Right lung (tissue), 2 donors: ENCODE measurements at regions not wholly inside any gene's neighbourhood (a gene's known extent, or its start where the extent isn't known, plus 50 kb on each side); places are given as distances from the start of the nearest gene placed in this dataset.

Source experiments
- DNase-seq, 2 donors: peaks; one replicate each; pipeline ENCODE4 v3.0.0-alpha.2; 2013

DNA sequence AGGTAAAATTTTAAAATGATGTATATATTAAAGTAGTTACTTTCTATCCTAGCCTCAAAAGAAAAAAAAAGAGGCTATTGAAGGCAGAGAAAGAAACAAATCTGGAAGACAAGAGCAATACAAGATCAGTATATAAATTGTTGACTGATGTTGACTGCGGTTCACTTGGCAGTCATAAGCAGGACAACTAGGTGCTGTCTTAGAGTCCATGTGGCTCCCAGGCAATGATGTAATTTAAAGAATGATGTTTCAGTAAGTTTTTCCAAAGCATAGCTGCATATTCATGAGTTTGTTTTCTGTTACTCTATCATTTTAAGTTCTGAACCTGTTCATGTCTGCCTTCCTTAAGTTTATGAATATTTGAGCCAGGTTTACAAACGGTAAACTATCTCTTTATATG, 630.2 kb downstream of the FAT4 start:
- DNase-seq: no peak

GRCh38 chr4:125948021-125948420, 633.3 kb downstream of the FAT4 start:
- DNase-seq: no peak

DNA sequence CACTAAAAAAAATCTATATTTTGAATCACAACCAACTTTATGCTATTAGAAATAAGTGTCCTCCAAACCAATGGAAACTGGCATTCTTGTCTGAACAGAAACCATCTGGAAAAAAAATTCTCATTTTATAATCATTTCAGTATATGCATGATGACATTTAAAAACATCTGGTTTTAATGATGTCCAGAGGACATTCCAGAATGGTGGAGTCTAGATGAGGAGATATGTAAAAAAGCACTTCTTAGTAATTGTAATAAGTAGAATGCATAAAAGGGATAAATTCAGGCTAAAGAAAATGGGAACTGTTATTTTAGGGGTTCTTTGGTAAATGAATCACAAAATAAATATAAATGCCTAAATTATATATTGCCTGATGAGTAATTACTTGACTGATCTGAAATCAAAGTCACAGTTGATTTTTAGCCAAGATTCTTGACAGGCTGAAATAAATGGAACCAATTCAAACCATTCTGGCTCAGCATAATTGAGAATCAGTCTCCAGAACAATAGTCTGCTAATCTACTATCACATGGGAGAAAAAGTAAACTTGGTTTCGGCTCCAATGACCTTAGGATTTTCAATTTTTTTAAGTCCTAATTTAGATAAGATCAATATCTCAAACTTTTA, 636.6 kb downstream of the FAT4 start:
- DNase-seq: peak; percentile 22 to 29

GRCh38 chr4:125952631-125953030, 637.9 kb downstream of the FAT4 start:
- no peak for DNase-seq

- DNase-seq: no peak
Measured at GRCh38 chr4:125956276-125956675, 641.5 kb downstream of the FAT4 start.

DNA sequence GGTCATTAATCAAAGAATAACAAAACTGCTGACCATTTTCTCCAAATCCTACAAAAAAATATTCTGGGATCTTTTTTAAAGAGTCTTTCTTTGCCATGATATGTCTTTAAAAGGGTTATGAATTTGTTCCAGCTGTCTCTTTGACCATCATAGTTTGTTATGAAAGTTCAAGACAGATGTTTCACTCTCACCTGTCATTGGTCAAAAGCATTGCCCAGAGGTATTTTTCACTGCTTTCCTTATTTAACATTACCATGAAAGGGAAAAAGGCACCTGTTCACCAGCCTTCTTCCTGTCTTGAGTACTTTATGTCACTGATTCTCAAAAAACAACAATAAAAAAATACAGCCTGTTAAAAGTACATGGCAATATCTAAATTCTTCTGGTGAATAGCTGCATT, 643.8 kb downstream of the FAT4 start:
- DNase-seq: no peak

DNA sequence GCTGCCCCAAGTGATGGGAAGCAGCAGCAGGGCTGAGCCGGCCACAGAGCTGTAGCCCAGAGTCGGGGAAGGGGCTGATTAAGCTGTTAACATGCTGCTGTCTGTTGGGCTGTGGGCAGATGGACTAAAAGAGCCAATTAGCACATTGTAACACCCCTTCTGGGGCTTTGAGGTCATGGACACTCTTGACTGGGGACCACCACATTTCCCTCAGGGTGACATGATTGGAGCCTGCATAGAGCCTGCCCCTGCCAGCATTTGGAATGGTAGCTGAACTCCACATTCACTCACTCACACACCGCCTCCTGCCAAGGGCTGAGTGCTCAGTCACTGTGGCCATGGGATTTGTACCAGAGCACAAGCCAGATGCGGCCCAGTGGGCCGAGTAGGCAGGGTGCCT, 646.9 kb downstream of the FAT4 start:
- DNase-seq: no peak

- peak; percentile 26 to 36 for DNase-seq
Measured at GRCh38 chr4:125975861-125976397, 661.2 kb downstream of the FAT4 start.

DNA sequence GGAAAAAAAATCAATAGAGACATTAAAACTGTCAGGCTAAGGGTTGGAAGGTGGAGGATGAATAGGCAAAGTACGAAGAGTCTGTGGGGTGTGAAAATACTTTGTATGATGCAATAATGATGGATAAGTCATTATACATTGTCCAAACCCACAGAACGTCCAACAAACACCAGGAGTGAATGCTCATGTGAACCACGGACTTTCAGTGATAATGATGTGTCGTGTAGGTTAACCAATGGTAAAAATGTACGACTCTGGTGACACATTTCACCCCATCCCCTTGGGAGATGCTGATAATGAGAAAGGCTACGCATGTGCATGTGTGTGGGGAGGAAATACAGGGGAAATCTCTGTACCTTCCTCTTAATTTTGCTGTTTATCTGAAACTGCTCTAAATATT, 665.2 kb downstream of the FAT4 start:
- DNase-seq: no peak

DNA sequence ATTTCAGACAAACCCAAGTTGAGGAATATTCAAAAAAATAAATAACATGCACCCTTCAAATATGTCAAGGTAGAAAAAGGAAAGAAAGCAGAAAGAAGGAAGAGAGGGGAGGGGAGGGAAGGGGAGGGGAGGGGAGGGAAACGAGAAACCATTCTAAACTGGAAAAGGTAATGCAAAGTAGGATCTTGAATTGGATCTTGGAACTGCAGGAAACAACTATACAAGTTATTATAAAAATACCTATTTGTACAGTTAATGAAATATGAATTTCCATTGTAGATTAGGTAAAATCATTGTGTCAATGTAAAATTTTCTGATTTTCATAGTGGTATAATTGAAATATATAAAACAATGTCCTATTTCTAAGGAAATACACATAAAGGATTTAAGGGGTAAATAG, 668.4 kb downstream of the FAT4 start:
- no peak for DNase-seq

- no peak for DNase-seq
Measured at GRCh38 chr4:125985856-125986255, 671.1 kb downstream of the FAT4 start.

DNA sequence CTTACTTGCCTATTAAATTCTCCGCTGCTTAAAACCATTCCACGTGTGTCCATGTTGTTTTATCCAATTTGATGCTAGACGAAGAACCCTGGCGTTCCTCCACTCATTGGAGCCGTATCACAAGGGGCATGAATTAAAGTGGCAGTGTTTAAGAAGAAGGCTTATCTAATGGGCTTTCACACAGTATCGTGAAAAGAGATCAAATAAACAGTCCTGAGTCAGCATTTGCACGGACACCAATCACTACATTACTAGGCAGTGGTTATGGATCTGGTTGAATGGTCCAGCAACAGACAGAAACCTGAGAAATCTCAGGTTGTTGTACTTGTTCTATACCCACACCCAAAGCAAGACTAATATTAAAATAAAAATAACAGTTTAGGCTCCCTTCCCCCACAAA, 671.6 kb downstream of the FAT4 start:
- DNase-seq: no peak

DNA sequence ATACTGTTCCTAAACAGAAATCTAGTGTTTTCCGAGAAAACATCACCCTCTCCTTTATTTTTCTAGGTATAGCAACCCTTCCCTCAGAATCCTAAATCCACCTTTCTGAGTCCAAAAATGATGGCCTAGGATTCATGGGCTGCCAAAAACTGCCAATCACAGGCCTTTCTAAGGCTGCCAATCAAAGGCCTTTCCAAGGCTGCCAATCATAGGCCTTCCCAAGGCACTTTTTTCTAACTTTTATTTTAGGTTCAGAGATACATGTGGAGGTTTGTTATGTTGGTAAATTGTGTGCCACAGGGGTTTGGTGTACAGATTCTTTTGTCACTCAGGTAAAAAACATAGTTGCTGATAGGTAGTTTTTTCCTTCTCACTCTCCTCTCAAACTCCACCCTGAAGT, 673.7 kb downstream of the FAT4 start:
- DNase-seq: no peak

DNA sequence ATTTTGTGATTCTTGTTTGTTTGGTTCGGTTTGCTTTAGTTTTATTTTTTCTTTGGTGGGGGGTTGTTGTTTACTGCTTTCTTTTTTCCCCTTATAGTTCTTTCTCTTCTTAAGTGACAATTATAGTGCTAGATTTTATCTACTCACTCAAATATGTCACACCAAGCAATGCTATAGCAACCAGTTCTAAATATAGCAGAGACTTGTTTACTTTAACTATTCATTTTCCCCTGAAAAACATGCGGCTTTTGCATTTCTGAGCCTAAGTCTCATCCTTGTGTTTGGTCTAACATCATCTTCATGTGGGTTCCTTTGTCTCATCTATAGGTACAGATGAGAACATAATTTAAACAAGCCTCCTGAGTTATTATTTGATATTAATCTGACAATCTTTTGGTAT, 676.6 kb downstream of the FAT4 start:
- no peak for DNase-seq

DNA sequence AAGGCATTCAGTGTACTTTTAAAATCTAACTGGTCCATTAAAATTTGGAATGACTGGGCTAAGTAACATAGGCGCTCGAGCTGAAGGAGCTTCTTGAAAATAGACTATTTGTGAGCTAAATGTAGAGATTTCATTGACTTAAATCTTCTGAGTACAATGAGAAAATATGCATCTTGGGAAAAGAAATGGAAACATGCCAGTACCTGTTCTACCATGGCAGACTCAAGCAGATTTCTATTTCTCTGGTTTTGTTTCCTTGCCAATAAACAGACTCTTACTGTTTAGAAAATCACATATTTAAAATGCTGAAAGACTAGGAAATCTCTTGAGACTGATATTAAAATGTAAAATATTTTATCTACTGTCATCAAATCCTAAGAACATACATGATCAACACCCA, 678.1 kb downstream of the FAT4 start:
- DNase-seq: no peak

DNA sequence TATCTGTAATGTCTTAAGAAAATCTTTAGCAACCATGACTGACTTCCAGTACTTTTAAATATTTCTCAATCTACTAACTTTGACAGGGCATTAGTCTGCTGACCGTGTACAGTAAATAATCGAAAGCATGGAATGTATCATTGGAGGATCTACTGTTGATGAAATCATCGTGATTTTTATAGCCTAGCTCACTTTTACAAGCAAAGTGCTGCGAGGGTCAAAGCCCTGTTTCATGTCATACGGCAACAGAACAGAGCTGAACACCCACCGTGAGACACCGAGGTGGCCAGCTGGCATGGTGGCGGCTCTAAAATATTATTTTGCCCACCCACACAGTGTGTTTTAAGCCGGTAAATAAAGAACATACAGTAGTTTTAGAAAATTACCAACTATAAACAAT, 679.3 kb downstream of the FAT4 start:
- DNase-seq: no peak

DNA sequence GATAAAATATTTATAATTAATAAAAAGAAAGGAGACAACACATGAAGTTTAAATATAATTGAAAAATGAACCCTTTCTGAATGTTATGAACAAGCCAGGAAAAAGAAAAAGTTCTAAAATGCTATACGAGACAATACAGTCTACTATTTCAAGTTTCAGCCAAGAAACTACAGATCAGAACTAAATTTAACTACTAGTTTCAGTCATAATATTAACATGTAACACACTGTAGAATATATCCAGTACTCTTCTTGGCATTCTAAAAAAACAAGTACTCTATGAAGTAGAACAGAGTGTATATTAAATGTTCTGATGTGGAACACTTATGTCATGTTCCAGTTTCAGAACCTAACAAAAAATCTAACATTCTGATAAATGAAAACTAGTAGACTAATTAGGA, 679.7 kb downstream of the FAT4 start:
- DNase-seq: no peak

DNA sequence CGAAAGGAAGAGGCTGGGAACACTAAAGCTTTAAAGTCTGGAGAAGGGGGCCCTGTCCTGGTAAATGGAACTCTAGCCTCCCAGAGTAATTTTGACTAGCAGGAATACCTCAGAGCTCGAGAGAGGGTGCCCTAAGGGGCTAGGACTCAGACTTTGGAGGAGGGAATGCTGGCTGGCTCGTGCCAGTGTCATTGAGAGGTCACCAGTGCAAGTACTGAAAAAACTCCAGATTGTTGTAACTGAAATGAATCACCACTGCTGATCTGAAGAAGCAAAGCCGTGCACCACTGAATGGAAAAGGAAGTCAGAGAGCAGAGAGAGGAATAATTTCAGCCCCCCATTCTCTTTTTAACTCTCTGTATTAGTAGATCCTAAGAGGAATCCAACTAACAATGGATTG, 690.2 kb downstream of the FAT4 start:
- DNase-seq: no peak

DNA sequence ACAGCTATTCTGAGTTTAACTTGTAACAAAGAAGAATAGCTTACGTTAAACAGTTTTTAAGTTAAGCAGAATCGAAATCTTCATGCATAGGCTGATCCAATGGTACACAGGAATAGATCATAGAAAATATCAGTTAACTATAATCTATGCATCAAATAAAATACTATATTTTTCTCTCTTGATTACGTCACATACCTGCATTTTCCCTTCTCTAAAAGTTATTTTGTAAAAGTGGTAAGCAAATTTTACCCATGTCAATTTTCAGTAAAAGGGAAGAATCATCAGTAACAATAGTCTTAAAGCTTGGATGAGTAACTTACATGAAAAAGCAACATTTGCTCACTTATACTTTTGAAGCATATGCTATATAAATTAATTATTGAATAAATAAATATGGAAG, 692.4 kb downstream of the FAT4 start:
- DNase-seq: no peak

DNA sequence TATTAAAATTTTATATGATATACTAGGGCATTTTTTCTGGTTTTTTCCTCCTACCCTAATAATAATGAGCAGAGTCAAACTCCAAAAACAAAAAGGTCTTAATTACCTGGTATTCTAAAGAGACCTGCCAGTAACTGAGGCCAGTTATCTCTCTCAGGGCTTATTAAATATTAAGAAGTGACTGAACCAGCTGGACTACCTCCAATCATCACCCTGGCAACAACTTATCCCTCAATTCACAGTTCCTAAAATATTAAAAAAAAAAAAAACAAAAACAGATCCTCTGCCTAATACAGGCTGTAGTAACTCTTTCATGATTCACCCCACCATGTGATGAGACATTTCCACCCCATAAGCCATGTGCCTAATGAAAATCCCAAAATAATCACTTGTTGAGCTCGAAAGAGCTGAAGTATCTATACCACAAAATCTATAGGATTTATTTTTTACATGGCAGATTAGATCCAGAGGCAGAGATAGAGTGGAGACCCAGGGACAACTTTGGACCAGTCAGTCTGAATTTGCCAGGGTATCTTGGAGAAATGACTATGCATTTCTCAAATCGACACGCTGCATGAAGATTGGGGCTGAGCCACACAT, 698.0 kb downstream of the FAT4 start:
- peak; percentile 11 to 49 for DNase-seq

GRCh38 chr4:126018274-126018673, 703.5 kb downstream of the FAT4 start:
- DNase-seq: no peak

DNA sequence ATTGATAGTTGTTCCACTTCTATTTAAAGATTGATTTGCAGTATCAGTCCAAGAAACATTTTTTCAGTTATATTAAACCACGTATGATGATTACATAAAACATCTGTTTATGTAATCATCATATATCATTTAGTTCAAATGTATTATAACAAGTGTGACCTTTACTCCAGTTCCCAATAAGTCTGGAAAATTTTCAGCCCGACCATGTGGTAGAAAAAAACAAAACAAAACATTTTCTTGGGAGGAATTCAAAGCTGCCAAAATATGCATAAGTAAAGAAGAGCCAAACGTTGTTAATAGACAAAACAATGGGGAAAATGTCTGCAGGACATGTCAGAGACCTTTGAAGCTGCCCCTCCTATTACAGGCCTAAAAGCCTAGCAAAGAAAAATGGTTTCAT, 709.1 kb downstream of the FAT4 start:
- peak; percentile 40 to 47 for DNase-seq

DNA sequence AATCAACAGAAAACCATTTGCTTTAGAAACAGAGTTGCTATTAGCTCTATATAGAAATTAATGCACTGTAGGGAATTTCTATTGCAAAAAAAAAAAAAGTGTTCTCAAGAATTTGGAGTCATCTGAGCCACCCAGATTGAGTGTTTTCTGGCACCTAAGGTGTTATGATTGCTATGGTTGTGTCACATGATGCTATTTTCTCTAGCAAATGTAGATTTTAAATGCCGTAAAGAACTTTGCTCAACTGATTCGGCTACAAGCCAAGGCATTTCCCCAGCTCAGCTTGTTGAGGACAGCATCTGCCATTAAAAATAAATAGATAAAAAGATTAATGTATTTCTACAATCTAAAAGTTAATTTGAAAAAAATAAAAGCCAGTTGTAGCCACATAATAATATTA, 712.8 kb downstream of the FAT4 start:
- DNase-seq: no peak

DNA sequence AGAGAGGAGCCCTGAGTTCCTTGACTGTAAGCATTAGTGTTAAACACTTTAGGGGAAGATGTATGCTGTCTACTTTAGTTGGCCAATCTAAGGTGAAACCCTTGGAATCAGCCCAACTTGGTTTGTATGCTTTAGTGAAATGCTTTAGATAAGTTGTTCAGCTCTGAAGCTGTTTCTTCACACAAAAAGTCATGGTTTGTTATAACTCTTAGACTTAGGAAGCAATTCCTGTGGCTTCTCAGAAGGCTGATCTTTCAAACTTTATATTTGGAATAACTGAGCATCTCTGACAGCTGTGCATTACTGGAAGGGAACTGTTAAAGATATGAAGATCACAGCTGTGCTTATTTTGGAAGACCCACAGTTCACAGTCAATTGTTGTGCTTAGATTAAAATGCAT, 714.1 kb downstream of the FAT4 start:
- no peak for DNase-seq
